HPDE6-E6E7 (cell line): ENCODE measurements at regions not wholly inside any gene's neighbourhood (a gene's known extent, or its start where the extent isn't known, plus 50 kb on each side); places are given as distances from the start of the nearest gene placed in this dataset.
"Not testable (repeated sequence)": the region's sequence is repeated elsewhere in the genome, so short reads cannot be mapped to it uniquely, and the experiment has no call there.

ENCODE experiments used
- DNase-seq: peaks from one replicate; pipeline ENCODE4 v3.0.0; 2011; ENCODE audit warnings: missing footprints; ENCODE audit errors: extremely low spot score

GRCh38 chr11:97751405-97751804 is 1269.3 kb upstream of the CNTN5 start:
- no peak for DNase-seq

DNA sequence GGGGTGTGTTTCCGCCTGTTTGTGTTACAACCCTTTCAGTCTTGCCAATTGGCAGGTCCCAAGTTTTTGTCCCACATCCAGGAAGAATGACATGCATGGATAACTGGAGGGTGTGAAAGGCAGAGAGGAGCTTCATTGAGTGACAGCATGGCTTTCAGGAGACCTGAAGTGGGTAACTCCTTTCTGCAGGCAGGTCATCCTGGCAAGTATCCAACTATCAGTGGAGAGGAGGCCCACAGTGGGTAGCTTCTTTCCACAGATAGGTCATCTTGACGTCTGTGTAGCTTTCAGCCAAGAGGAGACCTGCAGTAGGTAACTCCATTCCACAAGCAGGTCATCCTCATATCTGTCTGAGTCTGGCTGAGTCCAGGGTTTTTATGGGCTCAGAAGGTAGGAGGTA is 1268.8 kb upstream of the CNTN5 start:
- DNase-seq = no peak

- DNase-seq = no peak
Observed at GRCh38 chr11:97754976-97755375, 1265.8 kb upstream of the CNTN5 start.

DNA sequence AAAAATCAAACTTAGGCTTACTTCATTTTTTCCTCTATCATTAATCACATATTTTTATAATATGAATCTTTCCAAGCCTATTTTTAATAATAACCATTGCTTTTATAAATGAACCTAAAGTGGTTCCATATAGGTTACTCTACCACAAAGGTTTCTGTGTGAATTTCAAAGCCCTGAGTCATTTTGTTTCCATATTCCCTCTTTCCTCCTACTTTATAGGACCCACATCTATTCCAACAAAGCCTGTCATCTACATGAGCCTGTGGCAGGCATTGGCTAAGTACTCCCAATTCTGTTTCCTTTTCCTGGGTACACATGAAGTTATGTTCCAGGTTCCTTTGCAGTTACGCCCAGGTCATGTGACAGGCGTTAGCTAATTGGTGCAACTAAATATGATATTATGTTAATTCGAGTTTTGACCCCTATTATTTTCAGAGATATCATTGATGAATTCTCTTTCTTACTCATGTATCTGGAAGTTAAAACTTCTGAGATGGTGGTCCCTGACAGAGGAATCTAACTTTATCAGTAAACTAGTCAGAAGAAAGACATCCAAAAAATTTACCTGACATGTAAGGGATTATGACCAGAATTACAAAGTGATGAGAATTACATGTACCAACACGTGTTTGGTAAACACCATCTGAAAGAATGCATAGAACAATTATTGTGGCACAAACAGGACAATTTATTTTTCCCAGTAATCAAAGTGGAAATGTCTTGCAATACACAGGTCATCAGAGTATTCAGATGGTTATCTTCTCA is 1264.0 kb upstream of the CNTN5 start:
- DNase-seq = no peak

GRCh38 chr11:97761175-97761574 is 1259.6 kb upstream of the CNTN5 start:
- DNase-seq = no peak

GRCh38 chr11:97764193-97764592 is 1256.6 kb upstream of the CNTN5 start:
- DNase-seq = no peak

DNA sequence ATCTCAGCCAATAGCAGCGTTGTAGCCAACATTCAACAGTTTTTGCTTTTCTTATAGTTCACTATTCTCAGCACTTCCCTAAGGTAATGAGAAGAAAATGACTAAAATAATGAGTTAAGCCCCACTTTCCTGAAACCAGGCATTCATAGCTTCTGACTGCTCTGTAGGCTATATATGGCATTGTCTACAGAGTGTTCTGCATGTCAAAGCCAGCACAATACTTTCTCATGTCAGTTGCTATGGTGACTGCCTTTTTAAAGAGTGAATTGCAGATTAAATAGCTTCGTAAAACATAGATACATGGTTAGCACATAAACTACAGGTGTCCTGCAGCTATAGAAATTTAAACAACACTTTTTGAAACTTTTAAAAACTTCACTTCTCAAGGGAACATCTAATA is 1256.1 kb upstream of the CNTN5 start:
- no peak for DNase-seq

DNA sequence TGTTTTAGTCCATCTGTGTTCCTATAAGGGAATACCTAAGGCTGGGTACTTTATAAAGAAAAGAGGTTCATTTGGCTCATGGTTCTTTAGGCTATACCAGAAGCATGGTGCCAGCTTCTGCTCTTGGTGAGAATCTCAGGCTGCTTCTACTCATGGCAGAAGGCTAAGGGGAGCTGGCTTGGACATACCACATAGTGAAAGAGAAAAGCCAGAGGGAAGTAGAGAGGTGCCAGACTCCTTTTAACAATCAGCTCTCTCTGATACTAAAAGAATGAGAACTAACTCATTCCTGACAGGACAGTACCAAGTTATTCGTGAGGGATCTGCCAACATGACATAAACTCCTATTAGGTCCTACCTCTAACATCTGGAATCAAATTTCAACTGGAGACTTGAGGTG is 1250.2 kb upstream of the CNTN5 start:
- no peak for DNase-seq

- no peak for DNase-seq
Observed at GRCh38 chr11:97772705-97773104, 1248.0 kb upstream of the CNTN5 start.

- not testable (repeated sequence) for DNase-seq
Observed at GRCh38 chr11:97784388-97784787, 1236.4 kb upstream of the CNTN5 start.

DNA sequence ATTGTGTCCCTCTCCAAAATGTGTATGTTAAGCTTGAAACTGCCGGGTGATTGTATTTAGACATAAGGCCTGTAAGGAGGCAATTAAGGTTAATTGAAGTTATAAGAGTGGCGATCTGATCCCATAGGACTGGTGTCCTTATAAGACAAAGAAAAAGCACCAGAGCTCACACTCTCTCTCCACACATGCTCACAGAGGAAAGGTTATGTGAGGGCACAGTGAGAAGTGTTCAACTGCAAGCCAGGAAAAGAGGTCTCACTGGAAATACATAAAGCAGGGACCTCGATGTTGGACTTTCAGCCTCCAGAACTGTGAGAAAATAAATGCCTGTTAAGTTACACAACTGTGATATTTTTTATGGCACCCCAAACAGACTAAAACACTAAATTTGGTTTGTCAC is 1233.8 kb upstream of the CNTN5 start:
- no peak for DNase-seq

- DNase-seq = no peak
Observed at GRCh38 chr11:97794876-97795275, 1225.9 kb upstream of the CNTN5 start.

- DNase-seq = no peak
Observed at GRCh38 chr11:97800891-97801290, 1219.9 kb upstream of the CNTN5 start.

GRCh38 chr11:97814325-97814959 is 1206.3 kb upstream of the CNTN5 start:
- DNase-seq = no peak

GRCh38 chr11:97815667-97816066 is 1205.1 kb upstream of the CNTN5 start:
- no peak for DNase-seq

GRCh38 chr11:97832451-97832850 is 1188.3 kb upstream of the CNTN5 start:
- DNase-seq = no peak

DNA sequence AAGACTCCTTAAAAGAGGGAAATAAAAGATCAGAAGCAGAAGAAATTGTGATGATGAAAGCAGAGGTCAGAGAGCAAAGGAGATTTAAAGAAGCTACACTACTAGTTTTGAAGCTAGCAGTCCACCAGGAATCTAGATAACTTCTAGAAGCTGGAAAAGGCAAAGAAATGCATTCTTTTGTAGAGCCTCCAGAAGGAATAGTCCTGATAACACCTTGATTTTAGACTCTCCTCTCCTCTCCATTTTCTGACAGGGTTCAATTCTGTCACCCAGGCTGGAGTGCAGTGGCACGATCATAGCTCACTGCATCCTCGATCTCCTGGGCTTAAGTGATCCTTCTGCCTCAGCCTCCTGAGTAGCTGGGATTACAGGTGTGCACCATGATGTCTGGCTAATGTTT is 1187.3 kb upstream of the CNTN5 start:
- DNase-seq = no peak

- DNase-seq = no peak
Observed at GRCh38 chr11:97844016-97844415, 1176.7 kb upstream of the CNTN5 start.

DNA sequence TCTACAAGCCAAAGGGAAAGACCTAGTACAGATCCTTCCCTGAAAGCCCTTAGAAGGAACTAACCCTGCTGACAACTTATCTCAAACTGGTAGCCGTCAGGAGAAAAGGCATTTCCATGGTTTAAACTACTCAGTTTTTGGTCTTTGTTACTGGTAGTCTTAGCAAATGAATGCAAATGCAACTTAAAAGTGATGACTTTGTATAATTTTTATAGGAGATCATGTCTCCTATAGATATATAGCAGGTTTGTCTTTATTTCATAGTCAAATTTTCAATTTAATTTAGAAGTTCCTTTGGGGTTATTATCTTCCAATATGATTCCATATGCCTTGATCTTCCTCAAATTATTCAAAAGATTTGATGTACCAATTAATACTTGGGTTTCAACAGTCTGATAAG is 1173.0 kb upstream of the CNTN5 start:
- no peak for DNase-seq

DNA sequence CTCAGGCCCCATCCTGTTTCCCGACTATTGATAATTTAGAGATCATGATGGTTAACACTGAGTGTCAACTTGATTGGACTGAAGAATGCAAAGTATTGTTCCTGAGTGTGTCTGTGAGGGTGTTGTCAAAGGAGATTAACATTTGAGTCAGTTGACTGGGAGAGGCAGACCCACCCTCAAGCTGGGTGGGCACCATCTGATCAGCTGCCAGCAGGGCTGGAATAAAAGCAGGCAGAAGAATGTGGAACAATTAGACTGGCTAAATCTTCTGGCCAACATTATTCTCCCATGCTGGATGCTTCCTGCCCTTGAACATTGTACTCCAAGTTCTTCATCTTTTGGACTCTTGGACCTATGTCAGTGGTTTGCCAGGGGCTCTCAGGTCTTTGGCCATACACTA is 1170.0 kb upstream of the CNTN5 start:
- DNase-seq = no peak

DNA sequence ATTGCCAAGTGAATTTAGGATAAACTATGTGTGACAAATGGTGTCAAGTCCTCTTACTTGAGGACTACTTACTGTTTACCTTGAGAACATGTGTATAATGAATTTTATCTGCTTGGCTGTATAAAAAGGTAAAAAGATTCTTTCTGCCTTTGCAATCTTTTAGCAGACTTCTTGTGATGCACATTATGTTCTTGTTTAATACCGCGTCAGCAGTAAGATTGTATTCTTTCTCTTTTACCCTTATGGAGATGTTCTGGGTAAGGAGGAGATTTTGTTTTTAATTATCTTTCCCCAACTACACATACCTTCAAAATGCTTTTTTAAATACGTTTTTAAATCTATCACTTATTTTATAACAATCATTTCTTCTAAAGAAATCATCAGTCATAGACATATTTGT is 1166.4 kb upstream of the CNTN5 start:
- no peak for DNase-seq

DNA sequence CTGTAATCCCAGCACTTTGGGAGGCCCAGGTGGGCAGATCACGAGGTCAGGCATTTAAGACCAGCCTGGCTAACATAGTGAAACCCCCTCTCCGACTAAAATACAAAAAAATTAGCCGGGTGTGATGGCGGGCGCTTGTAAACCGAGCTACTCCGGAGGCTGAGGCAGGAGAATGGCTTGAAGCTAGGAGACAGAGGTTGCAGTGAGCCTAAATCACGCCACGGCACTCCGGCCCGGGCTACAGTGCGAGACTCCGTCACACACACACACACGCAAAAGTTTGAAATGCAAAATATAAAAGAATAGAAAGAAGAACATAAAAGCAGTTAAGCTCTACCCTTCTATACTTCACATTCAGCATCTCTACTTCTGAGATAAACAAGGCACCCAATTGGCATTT is 1165.9 kb upstream of the CNTN5 start:
- no peak for DNase-seq

- DNase-seq = no peak
Observed at GRCh38 chr11:97856666-97857065, 1164.1 kb upstream of the CNTN5 start.

DNA sequence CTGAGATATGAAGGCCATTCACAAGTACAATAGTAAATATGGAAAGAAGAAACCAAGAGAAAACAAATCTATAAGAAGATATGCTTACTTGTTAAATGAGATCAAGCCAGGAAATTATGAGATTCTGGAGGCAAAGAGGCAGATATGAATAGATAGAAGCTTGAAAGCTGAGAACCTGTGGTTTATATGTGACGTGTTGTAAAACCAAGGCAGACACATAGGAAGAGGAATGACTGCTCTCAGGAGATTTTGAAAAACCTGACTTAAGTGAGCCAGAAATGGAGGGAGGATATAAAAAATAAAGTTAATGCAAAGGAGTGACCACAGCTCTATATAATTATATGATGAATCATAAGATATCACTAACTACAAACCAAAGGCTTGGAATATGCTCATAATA is 1160.5 kb upstream of the CNTN5 start:
- DNase-seq = no peak
